ENCODE measurements at regions not wholly inside any gene's neighbourhood (a gene's known extent, or its start where the extent isn't known, plus 50 kb on each side); places are given as distances from the start of the nearest gene placed in this dataset.
"Not testable (repeated sequence)": the region's sequence is repeated elsewhere in the genome, so short reads cannot be mapped to it uniquely, and the experiment has no call there.

DNA sequence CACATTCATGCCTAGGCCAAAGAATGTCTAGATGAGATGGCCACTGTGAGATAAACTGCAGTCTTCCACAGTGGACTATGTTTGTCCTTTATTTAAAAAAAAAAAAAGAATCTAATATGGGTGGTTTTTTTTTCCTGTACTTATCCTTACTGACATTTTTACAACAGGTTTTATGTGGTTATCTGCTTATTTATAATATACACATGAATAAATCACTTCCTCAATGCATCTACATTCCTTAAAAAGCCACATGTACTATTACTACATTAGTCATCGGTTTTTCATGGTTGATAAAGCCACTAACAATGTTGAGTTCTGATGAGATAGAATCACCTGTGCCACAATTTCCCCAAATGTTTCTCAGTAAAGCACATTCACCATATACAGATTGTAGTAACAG lies 341.3 kb upstream of the THBS1 start:
- DNase-seq (ENCODE audit: low read depth in 2 of 2): no peak

DNA sequence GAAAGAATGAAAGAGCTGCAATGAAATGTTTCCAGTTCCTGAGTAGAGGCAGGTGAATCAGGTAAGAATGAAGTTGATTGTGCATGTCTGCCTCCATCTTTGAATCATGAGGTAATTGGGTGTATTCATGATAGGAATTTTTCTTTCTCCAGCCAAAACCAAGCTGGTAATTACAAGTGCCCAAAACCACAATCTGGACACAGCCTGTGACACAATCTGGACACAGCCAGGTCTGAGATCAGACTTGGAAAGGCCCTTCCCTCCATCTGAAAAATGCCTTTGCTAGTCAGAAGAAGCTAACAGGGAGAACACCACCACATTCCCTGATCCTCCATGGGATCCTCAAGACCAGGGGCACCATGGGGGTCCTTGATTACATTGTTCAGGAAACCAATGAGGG lies 338.5 kb upstream of the THBS1 start:
- DNase-seq (ENCODE audit: low read depth in 2 of 2): no peak

DNA sequence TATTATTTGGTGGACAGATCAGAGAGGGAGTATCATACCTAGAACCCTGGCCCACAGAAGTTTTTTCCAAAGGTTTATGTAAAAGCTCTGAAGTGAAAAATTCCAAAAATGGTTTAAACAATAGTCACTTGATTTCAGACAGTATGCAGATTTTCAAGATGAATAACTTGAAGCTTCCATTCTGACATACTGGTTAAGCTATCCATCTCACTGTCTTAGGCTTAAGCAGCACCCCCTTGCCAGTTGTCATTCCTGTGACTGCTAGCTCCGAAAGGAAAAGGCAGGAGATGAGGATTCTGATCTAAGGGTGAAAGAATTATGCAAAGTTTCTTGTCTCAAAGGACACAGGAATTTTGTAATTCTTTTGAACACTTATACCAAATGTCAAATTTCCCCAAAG lies 337.5 kb upstream of the THBS1 start:
- DNase-seq (ENCODE audit: low read depth in 2 of 2): no peak

DNA sequence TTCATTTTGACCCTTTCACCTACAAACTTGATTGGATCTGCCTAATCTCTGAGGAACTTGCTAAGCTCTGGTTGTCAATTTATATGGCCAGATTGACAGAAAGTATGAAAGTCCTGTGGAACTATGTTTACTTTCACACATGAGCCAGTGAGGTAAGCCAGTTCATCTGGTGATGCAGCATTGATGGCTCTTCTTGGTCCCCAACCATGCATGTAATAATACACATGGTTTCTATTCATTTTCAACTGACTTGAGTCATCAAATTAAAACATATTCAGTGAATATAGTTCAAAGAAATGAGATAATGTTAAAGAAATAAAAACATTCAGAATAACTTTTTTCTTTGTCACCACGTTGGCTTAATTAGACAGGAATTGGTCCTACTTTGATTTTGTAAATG lies 336.1 kb upstream of the THBS1 start:
- DNase-seq (ENCODE audit: low read depth in 2 of 2): no peak

DNA sequence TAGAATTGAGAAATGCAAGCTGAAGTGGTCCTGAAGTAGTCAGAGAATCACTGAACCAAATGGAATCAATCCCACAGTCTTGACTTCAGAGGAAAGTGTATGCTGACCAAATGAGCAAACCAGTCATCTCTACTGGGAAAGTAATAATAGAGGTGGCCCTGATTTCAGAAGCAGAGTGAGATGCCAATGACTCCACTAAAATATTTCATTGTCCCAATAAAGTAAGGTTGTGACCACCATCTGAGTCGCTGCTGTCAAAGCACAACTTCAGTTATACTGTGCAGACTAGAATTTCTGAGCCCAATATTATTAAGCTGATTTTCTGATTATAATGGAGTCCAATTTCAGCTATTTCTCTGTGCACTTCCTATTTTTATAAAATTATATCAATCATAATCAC lies 334.4 kb upstream of the THBS1 start:
- no peak for DNase-seq (ENCODE audit: low read depth in 2 of 2)

DNA sequence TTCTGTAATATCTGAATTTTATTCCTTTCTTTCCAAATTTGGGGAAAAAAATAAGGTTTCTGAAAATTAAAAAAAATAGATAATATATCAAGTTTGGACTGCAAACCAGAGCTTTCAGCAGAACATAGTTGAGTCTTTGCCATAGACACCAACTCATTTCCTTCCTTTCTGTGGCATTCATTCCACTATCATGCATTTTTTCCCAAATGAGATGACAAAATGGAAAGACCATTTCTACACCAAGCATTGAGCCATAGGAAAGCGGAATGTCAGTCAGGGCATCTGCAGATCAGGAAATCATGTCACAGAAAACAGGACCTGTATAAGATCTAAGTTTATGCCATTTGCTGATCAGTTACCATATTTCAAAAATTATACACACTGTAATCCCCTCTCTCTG lies 333.3 kb upstream of the THBS1 start:
- peak; percentile 81 to 82 for DNase-seq (ENCODE audit: low read depth in 2 of 2)

DNA sequence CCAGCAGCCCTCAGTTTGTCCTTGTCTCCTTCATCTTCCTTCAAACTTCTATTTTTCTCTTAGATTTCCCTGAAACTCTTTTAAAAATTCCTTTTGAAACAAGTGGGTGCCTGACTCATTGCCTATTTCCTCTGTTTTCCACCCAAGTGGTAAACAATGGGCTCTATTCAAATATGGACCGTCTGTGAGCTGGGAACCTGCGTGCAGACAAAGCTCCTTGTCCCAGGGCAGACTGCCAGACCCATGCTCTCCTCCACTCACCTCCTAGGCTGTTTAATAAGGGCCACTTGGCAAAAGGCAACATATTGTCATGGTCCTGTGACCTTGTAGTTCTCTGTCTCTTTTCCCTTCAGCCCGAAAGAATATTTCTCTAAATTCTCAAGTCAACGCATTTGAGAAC lies 332.7 kb upstream of the THBS1 start:
- no peak for DNase-seq (ENCODE audit: low read depth in 2 of 2)

DNA sequence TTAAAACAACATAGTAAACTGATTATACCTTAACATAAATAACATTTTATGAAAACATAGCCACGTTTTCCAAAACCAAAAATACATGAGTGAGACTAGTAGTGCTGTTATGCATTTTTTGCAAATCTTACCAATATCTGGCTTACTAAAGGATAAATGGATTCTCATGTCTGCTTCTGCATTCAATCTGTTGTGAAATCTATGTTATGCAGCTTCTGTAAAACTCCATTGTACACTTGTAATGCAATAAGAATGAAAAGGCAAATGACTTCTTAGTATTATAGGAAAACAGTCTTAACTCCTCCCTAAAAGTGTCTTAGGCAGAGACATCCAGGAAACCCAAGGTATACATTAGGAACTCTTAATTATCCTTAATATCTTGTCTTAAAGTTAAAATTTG lies 330.9 kb upstream of the THBS1 start:
- DNase-seq (ENCODE audit: low read depth in 2 of 2): no peak

DNA sequence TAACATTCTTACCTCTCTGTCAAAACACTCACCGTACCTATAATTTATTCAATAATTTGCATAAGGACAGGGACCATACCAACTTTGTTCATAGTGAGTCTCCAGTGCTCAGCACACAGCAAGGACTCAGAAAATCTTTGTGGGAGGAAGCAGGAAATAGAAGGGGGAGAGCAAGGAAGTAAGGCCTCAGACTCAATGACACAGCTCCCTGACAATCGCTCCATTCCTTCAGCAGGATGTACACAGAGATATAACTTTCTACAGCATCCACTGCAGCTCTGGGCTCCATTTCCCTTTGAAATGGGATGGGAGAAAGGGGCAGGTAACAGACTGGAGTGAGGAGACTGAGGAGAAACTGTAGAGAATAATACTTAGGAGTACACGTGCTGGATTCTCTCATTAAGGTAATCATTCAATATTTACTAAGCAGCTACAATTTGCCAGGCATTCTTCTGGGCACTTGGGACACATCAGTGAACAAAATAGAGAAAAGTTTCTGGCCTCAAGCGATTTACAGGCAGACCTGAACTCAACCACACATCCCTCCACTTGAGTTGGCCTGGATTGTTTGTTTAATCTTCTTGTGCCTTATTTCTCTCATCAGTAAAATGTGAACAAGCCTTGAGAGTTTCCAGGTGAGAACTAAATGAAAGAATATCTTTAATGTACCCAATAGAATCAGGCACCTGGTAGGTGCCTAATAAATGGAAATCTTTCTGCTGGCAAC lies 330.3 kb upstream of the THBS1 start:
- no peak for DNase-seq (ENCODE audit: low read depth in 2 of 2)

DNA sequence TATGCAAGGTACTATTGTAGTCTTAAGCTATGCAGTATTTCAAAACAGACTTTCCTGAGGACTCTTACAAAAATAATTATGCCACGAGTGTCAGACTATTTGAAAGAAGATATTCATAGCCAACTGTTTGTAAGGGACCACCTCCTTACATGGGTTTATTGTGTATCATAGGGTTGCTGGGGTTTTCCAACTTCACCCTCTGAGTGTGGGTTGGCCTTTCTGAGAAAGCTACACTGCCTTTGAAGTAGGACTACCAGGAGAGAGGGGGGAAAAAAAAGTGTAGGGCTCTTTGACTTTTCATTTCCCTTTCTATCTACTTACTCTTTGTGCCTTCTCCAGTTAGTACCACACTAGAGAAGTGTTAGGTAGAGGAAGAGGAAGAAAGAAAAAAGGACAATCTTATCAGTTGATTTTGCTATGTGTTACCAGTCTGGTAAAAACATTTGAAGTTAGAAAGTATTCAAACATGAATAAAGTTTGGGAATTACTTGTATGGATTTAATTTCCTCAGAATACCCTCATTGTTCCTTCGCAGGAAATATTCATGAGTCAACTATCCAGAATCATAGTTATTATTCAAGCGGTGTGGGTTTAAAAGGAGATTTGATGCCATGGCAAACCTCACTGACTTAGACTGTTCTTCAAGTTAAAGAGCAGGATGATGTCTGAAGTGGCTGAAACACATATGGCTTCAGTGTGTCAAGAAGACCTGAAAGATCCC lies 329.3 kb upstream of the THBS1 start:
- DNase-seq (ENCODE audit: low read depth in 2 of 2): no peak

DNA sequence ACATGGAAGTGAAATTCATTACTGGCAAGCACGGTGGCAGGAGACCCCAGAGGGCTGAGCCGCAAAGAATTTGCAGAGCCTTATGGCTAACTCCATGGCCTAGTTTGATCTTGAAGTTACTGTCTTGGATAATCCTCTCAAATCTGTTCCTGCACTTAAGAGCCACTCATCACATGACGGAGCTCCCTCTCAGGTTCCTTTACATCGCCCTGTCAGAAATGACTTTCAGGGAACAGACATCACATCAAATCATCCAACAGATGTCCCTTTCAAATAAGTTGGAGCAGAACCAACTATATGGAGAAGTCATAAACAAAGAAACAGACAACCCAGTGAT lies 328.8 kb upstream of the THBS1 start:
- DNase-seq (ENCODE audit: low read depth in 2 of 2): no peak

DNA sequence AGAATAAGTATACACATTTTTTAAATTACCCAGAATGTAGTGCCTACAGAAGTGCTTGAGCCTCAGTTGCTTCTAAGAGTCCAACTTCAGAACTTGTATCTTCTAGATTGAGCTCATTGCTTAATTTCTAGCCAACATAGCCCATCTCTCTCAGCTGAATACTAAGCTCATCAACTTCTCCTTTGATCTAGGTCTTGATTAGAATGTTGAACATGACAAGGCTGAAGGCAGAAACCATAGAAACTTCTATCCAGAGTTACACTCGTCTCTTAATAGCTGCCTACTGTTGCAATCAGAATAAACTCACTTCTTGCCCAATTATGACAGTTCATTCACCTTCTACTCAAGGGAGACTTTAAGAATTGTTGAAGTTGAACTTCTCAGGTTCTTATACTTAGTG lies 327.3 kb upstream of the THBS1 start:
- DNase-seq (ENCODE audit: low read depth in 2 of 2): no peak

DNA sequence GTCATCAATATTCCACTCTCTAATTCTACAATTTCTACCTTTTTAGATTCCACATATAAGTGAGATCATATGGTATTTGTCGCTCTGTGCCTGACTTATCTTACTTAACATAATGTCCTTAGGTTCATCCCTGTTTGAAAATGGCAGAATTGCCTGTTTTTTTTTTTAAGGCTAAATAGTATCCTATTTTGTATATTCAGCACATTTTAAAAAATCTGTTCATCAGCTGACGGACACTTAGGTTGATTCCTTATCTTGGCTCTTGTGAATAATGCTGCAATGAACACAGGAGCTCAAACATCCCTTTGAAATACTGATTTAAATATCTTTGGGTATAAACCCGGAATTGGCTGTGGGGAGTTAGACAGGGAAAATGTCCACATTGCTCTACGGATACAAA lies 326.7 kb upstream of the THBS1 start:
- DNase-seq (ENCODE audit: low read depth in 2 of 2): no peak

DNA sequence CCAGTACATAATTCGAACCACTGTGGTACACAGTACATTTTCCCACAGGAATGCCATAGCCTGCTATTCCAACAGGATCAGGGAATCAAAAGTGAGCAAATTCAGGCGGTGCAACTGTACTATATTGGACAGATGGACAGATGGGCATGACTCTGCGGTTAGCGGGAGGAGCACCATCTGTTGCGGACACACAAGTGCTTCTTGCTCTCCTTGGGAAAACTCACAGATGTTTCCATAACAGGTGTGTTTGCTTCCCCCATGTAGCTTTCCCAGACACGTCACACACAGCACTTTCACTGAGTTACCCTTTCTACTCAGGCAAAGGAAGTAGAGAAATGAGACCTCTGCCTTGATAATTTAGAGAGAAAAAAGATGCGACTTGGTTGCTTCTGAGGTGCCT lies 325.1 kb upstream of the THBS1 start:
- DNase-seq (ENCODE audit: low read depth in 2 of 2): no peak

DNA sequence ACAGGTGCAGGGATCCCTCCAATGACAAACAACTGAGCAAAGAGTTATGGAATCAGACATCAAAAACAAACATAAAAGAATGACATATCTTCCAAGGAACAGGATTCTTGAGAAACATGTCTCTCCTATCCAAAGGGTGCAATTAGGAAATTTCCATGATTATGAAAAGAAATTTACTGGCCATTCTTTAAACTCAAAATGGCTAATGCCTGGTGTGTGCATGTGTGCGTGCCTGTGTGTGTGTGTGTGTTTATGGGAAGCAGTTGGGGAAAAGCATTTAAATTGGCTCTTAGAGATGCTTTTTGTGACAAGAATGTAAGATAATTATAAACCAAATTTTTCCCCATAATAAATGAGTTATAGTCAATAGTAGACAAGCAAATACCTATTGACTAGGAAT lies 320.5 kb upstream of the THBS1 start:
- no peak for DNase-seq (ENCODE audit: low read depth in 2 of 2)

DNA sequence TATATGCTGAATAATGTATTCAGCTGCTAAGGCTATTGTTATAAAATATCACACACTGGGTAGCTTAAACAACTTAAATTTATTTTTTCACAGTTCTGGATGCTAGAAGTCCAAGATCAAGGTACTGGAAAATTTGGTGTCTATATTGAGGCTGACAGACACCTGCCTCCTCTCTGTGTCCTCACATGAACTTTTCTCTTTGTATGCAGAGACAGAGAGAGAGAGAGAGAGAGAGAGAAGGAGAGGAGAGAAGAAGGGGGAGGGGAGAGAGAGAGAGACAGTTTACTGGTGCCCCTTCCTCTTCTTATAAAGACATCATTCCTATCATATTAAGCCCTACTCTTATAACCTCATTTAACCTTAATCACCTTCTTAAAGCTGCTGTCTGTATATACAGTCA lies 320.1 kb upstream of the THBS1 start:
- no peak for DNase-seq (ENCODE audit: low read depth in 2 of 2)

DNA sequence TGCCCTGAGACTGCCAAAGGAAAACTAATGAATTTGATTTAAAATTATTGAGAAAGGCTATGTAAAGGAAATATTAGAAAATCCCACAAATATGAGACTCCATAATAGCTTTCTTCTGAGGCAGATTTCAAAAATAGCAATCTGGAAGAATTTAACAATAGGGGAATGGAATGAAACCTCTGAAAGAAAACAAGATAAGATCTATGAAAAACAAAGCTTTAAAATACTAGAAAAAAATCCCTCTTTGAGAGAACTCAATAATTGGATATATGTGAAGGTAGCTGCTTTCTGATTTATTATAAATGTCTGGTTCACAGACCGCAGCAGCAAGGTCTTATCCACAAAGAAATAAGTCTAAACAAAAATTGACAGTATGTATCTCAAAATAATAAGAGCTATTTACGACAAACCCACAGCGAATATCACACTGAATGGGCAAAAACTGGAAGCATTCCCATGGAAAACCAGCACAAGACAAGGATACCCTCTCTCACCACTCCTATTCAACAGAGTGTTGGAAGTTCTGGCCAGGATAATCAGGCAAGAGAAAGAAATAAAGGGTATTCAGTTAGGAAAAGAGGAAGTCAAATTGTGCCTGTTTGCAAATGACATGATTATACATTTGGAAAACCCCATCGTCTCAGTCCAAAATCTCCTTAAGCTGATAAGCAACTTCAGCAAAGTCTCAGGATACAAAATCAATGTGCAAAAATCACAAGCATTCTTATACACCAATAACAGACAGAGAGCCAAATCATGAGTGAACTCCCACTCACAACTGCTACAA lies 319.3 kb upstream of the THBS1 start:
- peak in 1 of 2 experiments; percentile 58 for DNase-seq (ENCODE audit: low read depth in 2 of 2)

DNA sequence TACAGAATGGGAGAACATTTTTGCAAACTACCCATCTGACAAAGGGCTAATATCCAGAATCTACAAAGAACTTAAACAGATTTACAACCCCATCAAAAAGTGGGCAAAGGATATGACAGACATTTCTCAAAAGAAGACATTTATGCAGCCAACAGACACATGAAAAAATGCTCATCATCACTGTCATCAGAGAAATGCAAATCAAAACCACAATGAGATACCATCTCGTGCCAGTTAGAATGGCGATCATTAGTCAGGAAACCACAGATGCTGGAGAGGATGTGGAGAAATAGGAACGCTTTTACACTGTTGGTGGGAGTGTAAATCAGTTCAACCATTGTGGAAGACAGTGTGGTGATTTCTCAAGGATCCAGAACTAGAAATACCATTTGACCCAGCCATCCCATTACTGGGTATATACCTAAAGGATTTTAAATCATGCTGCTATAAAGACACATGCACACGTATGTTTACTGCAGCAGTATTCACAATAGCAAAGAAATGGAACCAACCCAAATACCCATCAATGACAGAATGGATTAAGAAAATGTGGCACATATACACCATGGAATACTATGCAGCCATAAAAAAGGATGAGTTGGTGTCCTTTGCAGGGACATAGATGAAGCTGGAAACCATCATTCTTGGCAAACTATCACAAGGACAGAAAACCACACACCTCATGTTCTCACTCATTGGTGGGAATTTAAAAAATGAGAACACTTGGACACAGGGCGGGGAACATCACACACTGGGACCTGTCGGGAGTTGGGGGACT lies 317.7 kb upstream of the THBS1 start:
- not testable (repeated sequence) for DNase-seq (ENCODE audit: low read depth in 2 of 2)

DNA sequence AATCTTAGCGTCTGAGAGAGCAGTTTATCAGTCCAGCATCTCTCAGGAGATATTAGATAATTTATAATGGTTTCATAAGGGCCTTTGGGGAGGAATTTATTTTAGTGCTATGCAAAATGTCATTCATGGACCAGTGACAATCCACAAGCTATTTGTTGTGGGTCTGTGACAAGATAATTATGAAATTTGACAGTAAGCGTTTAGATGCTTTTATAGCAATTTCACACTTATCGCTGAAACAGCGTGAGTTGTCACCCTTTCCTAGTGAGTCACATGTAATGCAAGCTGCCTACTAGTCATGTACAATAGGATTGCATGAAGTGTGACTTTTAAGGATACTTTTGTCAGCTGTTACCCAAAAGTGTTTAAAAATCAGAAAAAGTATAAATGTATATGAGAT lies 315.6 kb upstream of the THBS1 start:
- no peak for DNase-seq (ENCODE audit: low read depth in 2 of 2)

DNA sequence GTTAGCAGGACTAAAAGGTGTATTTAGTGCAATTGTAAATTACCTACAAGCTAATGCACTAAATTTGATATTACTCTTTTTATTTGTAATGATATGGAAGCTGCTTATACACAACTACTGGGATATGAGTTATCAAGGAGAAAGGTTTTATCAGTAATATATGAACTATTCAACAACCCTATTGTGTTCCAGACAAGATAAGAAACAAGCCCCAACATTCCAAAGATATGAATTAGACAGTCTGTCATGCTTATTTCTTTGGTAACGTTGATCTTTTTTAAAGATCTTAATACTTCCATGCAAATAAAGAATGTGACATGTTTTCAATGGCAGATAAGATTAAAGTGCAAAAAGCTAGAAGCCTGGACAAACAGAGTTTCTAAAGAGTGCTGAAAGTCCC lies 314.0 kb upstream of the THBS1 start:
- DNase-seq (ENCODE audit: low read depth in 2 of 2): no peak

DNA sequence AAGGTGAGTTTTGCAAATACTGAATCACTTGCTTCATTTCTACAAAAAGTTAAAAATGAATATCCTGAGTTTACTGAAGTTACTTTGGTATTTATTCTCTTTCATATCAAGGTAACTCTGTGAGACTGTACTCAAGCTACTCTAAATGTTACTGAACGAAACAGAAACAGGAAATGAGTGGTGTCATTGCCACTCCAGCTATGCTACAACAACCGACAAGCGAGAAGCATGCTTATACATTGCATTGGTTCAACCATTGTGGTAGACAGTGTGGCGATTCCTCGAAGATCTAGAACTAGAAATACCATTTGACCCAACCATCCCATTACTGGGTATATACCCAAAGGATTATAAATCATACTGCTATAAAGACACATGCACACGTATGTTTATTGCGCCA lies 313.2 kb upstream of the THBS1 start:
- no peak for DNase-seq (ENCODE audit: low read depth in 2 of 2)

DNA sequence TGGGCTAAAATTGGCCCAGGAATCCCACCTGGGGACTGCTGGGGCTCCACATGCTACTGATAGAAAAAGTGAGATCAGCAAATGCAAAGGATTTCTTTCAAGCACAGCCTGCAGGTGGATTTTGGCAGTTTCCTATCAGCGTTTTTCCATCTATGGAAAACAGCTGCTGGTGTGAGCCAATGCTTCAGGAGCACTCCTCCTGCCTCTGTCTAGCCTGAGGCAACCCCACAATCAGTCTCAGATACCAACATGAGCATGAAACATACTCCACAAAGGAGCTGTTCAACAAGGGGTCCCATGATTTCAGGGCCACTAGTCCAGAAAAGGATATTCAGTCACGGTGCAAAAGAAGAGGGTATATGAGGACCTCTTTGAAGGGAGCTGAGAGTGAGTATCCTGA lies 311.5 kb upstream of the THBS1 start:
- DNase-seq (ENCODE audit: low read depth in 2 of 2): no peak
